GM21529 (cell line): ENCODE measurements at regions not wholly inside any gene's neighbourhood (a gene's known extent, or its start where the extent isn't known, plus 50 kb on each side); places are given as distances from the start of the nearest gene placed in this dataset.
A peak's percentile ranks its signal among the peaks of the same experiment; 100 is the strongest.
"Not testable (repeated sequence)": the region's sequence is repeated elsewhere in the genome, so short reads cannot be mapped to it uniquely, and the experiment has no call there.

Source experiments
- ATAC-seq: cut with Tn5 transposase; IDR thresholded peaks from one replicate; pipeline ENCODE4 v1.9.1; 2021; ENCODE audit not compliant: unreplicated experiment

DNA sequence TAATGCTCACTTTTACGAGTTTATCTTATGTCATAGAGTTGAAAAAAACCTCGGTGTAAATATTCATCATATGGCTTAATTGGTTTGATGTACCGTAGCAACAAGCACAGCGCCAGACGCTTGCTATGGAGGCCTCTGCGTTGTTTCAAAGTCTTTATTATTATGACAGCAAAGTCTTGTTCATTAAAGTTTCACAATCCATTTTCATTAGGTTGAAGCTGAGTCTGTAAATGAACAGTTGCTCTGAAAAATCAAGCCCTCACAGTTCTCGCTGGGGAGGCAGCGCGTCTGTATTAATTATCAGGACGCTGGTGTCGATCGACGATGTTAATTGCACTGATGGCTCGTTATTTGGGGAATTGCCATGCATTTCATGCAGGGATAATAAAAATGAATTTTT is 185.6 kb downstream of the INSC start:
- ATAC-seq: no peak

DNA sequence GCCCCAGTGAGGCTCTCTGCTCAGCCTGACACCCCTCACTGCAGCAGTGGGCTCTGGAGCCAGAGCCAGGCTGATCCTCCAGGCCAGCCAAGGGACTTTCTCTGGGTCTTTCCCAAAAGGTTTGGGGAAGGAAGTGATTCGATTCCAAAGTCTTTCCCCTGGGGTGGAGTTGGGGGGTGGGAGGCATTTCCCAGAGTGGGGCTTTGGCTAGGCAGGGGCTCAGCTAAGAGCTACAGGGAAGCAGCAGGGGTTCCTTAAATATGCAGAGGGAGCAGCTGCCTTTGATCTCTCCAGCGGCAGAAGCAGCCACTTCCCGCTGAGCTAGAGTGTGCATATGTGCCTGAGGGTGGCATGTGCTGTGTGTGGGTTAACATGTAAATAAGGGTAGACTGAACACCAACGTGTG is 192.9 kb downstream of the INSC start:
- no peak for ATAC-seq

DNA sequence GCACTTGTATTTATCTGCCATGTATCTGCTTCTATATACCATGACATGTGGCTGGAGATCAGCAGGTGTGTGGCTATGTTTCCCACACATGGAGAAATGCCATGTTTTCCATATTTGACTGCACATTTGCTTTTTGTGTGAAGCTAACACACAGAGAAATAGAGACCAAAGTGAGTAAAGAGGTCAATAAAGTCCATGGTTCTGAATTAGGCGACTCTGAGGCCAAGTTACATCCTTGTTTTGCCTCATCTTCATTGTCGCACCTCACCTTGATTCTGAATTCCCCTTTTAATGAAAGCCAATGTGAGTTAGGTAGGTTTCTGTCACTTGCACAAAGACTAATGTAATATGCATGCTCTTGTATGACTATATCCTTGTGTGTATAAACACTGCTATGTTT is 194.1 kb downstream of the INSC start:
- no peak for ATAC-seq

DNA sequence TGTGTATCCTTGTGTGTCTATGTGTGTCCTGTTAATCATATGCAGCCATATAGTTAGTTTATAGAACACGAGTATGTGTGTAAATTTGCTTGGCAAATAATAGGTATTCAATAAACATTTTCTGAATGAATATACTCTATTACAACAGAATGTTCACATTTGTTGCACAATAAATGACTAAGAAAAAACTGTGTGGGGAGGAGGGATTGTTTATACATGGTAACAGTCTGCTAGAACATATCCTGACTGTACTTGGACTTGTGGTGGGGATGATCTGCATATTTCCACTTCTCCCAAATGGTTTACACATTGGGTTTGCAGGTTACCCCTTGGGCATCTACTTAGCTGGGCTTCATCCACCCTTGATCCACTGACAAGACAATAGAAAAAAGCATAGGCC is 194.6 kb downstream of the INSC start:
- ATAC-seq: no peak

DNA sequence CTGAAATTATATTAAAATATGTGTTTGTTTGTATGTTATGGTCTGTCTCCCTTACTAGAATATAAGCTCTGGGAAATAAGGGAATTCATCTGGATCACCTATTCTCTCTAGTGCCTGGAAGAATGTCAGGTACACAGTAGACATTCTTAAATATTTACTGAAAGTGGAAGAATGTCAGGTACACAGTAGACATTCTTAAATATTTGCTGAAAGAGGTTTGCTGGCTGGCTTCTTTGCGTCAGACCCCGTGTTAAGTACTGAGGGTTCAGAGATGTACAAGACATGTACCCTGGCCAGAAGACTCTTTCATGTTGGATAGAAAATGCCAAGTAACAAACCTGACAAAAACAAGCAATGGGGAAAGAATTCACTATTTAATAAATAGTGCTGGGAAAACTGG is 199.1 kb downstream of the INSC start:
- ATAC-seq: no peak

DNA sequence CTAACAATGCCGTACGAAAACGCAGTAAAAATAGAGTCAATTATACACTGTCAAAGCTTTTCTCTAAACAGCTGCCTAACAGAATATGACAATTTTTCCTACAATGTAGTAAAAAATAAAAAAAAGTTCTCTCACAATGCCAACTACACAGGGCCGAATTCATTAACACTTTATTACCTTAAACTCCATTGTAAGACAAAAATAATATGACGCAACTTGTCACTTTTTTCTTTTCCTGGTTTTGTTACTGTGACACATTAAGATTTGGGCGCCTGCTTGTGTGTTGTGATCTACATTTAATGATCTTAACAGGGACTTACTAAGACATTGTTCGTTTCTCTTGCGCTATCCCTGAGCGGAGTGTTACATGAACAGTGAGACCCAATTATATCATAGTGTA is 204.1 kb downstream of the INSC start:
- ATAC-seq: no peak

DNA sequence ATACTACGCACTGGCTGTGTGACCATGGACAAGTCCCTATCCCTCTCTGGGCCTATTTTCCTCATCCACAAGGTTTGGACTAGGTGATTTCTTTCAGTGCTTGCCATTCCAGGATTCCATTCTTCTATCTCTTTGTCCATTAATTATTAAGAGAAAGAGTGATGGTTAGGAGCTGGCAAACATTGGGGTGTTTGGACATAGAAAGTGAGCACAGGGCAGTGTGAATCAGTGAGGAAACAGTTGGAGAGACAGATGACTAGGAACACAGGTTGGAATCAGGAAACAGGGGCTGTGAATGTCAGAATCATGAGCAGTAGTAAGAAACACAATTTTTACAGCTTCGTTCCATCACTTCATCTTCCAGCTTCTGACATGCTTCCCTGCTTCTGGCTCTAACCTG is 211.8 kb downstream of the INSC start:
- no peak for ATAC-seq

DNA sequence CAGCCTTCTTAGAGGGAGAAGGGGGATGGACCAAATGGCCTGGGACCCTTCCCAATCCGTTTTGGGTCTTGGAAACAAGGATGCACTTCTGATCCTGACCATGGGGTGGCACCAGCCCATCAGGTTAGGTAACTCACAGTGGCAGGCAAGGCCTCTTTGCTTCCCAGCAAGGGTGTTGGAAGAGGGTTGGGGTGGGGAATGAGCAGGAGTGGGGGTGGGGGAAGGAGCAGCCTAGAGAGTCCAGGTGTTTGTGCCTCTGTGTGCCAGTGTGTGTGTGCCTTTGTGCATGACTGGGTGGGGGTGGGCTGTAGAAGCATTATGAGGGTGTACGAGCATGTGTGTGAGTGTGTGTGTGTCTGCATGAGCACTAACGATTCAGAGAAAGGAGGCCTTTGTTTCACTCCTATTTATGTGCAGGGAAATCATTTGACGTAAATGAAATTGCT is 213.1 kb downstream of the INSC start:
- peak; percentile 57 for ATAC-seq

DNA sequence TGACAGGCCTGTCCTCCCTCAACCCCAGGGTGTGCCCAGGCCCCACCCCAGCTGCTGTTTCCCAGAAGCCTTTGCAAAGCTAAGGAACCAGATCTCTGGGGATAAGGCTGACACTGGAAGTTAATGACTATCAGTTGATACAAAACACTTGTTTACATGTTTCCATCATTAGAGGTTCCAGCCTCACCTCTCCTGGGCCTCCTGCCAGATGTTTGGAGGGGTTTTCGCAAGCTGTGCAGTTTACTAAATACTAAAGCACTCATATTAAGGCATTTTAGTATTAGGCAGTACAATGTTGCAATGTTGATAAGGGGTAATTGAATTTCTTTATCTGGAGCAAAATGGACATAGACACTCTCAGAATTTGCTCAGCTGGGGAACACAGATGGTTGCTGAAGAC is 218.7 kb downstream of the INSC start:
- no peak for ATAC-seq

DNA sequence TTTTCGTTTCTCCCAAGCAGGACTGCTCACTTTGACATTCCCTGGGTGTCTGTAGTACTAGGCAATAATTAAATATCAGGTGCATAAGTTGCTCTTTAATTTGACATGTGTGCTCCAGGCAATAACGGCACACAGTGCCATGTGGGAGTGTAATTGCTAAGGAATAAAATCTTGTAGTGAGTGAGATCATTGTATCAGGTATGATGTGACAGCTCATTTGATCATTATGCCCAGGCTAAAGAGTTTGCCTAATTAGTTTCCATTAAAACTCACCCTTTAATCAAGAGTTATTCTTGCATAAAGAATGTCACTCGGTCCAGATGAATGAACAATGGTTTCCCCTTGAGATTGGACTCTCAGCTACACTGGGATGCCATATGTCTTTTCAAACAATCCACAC is 220.0 kb downstream of the INSC start:
- no peak for ATAC-seq

DNA sequence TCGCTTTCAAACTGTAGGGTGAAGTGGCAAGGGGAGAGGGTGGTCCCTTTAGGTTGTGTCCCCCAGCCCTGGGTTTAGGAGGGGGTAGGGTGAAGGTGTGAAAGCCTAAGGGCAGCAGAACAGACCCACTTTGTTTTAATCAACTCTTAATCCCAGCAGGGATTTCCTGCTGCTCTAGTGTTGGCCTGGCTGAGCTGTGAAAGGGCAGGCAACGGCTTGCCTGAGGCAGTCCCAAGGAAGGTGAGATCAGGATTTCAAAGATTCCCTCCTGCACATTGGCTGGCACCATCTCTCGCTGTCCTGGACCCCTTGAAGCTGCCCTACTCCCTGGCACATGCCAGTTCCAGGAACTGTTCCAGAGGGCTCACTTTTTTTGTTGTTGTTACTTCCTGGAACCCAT is 221.3 kb downstream of the INSC start:
- no peak for ATAC-seq

DNA sequence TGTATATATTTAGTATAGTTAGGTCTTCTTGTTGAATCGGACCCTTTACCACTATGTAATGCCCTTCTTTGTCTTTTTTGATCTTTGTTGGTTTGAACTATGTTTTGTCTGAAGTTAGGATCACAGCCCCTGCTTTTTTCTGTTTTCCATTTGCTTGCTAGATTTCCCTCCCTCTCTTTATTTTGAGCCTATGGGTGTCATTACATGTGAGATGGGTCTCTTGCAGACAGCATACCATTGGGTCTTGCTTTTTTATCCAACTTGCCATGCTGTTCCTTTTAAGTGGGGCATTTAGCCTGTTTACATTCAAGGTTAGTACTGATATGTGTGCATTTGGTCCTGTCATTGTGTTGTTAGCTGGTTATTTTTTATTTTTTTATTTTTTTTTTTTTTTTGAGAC is 224.6 kb downstream of the INSC start:
- no peak for ATAC-seq

DNA sequence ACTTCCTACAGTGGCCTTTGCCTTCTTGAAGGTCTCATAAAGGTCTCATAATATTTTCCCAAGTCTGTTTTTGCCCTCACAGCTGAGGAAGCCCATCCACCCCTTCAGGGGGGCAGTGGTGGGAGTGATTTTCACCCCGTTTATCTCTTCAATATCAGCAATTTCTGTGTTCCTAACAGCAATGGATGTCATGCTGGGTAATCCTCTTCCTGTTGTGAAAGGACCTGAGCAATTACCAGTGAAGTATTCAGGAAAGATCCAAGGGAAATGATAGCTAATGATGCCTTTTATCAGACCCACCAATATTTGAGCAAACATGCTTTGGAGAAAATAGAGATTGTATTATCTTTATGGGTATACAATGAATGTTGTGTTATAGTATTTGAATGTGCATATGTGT is 226.9 kb downstream of the INSC start:
- ATAC-seq: no peak

DNA sequence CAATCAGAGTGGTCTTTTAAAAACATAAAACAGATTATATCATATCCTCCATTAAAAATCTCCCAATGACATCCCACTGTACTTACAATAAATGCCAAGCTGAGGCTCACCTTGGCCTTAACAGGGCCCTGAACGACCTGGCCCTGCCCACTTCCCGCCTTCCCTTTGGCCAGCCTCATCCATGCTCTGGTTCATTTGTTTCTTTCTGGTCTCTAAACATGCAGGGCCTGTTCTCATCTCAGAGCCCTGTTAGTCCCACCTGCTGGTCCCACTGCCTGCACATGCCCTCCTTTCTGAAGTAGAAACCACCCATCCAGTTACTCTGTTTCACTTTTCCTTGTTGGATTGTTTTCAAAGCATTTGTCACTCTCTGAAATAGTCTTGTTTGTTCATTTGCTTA is 227.4 kb downstream of the INSC start:
- ATAC-seq: no peak

DNA sequence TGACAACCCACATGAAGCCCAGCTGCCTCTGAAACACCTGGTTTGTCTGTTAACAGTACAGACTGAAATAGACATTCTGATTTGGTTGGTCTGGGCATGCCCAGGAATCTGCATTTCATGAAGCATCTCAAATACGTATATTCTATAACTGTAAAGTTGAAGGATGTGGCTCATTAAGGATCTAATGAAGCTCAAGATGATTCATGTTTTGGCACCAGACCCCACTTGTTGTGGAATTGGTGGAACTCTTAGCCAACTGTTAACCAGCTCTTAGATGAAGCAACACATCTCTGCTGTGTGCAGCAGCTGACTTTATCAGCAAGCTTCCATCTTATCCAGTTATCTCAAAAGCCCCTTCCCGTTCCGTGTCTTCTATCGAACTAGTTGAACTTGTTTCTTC is 232.2 kb downstream of the INSC start:
- ATAC-seq: no peak

DNA sequence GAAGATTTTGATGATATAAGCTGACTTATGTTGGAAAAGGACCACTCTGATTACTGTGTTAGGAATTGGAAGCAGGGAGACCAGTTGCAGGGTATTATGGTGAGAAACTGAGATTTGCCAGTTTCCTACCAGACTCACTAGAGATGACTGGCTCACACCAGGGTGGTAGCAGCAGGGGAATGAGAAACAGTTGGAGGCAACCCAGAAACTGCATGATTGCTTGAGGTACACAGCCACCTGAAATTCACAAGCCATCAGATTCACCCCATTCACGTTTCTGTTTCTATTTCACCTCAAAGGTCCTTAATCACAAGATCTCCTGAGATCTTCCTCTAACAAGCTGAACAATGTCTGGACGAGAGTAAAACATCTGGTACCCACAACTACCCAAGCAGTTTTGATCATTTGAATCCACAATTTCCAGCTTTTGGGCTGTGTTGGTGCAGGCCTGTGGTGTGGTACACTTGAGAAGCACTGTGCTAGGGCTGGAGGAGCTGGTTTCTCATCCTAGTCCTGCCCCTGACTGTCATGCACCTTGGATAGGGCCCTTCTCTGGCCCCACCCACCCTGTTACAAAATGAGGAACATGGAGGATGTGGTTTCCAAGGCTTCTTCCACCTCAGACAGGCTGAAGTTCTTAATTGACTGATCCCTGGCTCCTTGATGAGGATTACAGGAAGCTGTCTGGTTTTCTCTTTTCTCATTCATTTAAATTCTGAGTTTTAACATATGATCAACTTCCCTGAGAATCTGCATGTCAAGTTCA is 233.4 kb downstream of the INSC start:
- no peak for ATAC-seq

DNA sequence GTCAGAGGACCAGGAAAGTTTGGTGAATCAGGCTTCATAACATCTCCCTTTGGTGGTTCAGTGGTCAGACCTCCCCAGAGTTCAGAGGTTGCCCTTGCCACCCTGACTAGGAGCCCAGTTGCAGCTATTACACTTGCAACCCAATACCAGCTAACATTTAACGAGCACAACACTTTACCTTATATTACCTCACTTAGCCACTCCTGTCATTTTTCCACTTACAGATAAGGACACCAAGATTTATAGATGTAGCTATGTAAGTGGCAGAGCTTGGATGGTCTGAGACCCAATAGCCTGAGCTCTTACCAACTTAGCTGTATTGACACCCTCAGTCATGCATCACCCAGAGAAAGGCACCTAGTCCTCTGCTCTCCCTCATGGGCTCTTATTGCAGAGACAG is 234.7 kb downstream of the INSC start:
- no peak for ATAC-seq

DNA sequence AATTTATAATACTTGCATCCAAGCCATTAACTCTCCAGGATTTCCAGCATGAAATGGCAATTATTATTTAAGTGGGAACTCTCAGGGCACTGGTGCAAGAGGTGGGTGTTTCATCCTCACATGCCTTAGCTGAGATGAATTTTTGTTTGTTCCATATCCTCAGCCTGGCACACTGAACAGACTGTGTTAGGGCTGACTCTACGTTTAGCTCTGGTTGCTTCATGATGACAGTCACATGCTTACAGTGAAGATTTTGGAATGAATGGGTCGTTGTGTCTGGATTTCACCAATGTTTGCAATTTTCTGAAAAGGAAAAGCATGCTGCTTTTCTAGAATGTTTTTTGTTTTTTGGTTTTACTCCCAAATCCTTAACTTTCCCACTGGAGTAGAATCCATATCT is 246.6 kb downstream of the INSC start:
- ATAC-seq: no peak

DNA sequence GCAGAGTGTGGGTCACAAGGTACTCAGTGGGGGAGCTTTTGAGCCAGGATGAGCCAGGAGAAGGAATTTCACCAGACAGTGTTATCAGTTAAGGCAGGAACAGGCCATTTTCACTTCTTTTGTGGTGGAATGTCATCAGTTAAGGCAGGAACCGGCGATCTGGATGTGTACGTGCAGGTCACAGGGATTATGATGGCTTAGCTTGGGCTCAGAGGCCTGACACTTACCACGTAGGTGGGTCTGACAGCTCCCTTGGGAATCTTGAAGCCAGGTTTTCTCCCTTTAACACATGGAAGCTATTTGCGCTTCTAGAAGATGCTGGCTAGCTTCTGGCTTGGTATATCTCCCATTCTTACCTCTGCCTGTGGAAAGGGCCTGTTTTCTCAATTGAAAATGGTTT is 250.6 kb downstream of the INSC start:
- ATAC-seq: not testable (repeated sequence)

DNA sequence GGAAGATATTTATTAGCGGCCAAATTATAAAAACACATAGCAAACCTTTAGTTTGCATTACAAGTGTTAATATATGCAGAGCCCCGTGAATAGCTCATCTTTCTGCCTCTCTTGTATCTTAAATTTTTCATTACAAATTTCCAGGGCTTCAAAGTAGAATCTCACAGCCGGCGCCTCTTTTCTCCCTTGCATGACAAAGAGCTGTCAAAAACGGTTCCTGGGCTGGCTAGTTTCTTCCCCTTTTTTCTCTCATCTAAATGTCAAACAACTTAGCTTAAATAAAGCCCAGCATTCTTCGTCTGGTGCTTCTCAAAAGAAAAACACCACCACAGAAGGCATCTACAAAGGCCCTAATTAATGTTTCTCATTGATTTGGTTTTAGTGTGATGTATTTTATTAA is 253.0 kb downstream of the INSC start:
- no peak for ATAC-seq

DNA sequence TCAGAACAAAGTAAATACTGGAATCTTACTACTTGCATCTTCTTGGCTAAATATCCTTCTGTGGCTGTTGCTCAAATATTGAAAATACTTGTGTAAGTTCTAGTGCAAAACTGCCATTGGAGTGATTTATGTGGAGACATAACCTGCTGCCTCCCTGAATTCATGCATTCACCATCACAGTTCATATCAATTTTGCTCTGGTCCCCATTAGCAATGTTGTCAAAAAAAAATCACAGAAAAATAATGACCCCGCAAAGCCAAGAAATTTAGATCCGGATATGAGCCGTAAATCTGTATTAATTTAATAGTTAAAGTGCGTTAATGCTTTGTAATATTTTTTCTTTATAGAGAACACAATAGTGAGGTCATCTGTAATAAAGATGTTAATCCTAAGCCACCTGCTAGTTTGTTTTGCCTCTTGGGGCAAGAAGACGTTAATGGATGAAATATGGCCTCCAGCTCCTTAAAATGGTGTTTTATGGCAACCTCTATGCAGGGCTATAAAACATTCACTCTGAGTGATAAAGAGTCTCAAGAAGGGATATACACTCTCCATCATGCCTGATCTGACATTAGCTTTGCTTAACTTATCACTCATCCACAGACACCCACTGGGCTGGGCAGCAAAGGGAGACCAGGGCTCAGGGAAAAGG is 255.9 kb downstream of the INSC start:
- ATAC-seq: no peak

DNA sequence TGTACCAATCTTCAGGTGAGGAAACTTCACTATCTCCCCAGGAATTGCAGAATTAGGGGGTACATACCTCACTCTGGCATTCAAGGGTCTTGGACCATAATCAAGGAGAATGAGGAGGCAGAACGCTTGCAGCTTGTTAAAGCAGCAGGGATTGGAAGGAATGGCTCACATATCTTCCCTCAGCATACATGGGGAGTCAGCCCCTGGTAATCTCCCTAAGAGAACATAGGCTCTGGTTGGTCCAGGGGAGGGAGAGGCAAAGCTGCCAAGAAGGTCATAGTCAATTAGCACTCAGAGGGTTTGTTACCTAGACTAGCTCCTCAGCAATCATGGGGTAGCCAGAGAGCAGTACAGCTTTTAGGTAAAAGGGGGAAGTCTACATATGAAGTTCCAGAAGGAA is 256.8 kb downstream of the INSC start:
- ATAC-seq: no peak

DNA sequence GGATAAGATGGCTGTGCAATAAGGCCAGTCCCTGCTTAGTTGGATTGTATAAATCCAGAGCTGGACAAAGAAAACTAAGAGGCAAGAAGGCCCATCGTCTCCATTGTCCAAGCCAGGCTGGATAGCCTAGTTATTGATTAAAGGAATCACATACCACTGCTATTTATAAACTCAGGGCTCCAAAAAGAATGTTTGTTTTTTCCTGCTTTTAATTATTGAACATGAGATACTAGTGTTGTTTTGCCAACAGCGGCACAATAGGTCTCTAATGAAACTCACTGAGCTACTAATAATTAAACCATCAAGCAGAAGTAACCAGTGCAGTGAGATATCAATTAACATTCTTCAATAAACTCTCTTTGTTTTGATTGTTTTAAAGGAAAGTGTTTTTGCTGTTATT is 259.7 kb downstream of the INSC start:
- ATAC-seq: no peak
